ENCODE measurements at regions not wholly inside any gene's neighbourhood (a gene's known extent, or its start where the extent isn't known, plus 50 kb on each side); places are given as distances from the start of the nearest gene placed in this dataset.
"Not testable (repeated sequence)": the region's sequence is repeated elsewhere in the genome, so short reads cannot be mapped to it uniquely, and the experiment has no call there.

DNA sequence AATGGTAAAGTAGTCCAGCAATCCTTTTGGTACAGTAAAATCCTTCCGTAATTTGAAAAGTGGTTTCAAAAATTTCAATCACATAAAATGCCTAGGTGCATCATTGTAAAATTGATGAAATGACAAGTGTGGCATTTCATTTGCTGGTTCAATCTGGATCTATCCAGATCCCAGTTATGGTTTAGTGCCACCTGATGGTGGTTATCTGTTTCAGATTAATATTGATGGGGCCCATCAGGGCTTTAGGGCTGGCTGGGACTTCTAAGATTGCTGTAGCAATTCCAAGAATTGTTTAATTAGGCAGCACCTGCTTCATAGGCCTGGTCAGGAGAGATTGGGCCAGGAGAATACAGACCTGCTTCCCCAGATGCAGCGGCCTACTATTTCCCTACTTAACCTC lies 55.5 kb upstream of the PIK3C3 start:
- DNase-seq (ENCODE audit: low spot score), result no peak
- in situ Hi-C loops (cut with HindIII; ENCODE audit: low sequenced_read_pairs), result no loop called here

DNA sequence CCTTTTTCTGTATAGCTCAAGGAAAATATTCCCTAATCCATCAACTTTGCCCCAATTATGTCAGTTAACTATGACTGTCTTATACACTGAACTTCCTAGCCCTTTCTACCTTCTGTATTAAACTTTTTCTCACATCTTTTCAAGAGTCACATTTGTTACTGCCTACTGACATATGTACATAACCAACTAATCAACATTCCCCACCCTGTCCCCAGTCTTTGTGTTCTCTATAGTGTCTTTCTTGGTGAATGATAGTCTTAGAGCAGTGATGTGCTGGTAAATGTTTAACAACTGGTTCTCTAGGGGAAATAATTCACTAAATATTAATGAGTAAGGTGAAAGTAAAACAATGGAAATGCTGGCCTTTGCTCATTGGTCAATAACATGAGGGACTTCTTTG lies 61.6 kb upstream of the PIK3C3 start:
- no peak for DNase-seq (ENCODE audit: low spot score)
- in situ Hi-C loops (cut with HindIII; ENCODE audit: low sequenced_read_pairs), result no loop called here

DNA sequence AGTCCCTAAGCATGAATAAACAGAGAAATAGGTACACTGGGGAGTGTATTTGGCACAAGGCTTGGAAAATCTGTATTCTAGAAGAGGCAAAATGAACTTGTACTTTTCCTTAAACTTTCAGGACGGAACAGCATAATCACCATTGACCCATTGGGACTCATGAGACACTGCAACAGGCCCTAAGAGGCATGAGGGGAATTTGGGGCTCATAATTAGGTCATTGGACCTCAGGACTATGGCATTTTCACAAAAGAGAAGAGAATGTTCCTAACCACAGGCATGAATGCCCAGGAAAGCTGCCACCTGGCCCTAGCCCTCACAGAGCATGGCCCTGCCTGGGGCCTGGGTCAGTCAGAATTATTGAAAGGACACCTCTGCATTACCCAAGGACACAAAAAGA lies 67.9 kb upstream of the PIK3C3 start:
- in situ Hi-C loops (cut with HindIII; ENCODE audit: low sequenced_read_pairs), result no loop called here
- DNase-seq (ENCODE audit: low spot score), result no peak

DNA sequence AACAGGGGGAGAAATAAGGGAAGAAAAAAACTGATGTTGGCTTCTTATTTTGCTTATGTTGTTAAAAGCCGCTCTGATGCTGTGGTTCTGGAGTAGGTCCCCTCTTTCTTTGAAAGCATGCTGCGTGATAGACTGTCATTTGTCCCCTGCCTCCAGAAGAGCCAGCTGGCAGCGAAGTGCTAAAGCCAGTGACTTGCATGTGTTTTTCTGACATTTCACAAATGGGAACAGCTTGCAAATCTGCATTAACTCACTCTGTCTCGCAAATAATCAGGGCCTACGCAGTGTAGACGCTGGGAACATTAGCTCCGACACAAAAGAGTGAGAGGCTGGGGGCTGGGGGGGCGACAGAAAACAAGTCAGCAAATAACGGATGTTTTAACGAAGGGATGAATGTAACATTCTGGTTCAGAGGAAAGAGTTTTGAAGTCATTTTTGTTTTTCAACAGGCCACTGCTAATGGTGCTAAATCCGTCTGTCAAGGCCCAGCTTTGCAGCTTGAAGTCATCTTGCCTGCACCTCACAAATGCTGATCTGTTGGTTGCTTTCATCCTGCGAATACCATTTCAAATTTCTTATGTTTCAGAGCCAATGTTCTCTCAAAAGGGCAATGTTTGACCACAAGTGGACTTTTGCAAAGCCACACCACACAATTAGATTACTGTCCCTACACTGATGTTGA lies 68.8 kb upstream of the PIK3C3 start:
- in situ Hi-C loops (cut with HindIII; ENCODE audit: low sequenced_read_pairs), result no loop called here
- no peak for DNase-seq (ENCODE audit: low spot score)

DNA sequence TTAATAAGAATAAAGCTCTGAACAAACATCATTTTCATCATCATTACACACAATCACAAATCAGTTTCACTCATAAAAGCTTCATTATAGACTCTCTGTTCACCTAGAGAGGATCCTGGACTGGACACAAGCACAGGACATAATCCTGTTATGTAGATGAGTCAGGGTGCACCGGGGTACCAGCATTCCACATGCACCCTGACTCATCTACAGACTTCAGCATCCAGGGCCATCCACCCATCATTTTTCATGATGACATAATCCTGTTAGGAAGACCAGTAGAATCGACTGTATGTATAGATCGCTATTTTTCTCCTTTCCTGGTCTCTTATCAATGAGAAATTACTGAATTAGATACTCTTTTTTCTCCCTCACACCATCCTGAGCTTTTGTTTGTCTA lies 73.7 kb upstream of the PIK3C3 start:
- DNase-seq (ENCODE audit: low spot score), result no peak
- in situ Hi-C loops (cut with HindIII; ENCODE audit: low sequenced_read_pairs), result no loop called here

DNA sequence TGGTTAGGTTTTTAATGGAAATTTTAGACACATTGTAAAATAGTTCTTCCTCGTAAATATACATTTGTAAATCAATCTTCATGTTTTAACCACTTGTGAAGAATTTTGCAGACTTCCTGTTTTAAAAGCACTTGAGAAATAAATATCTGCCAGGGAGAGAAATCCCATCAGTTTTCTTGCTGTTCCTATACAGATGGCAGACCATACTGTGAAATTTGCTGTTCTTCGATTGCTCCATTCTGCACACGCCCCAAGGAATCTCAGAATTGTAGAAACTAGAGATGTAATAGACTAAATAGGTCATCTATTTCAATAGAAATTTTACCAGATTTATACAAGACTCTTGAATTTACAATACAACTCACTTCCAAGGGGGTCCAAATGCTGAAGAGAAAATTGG lies 75.8 kb upstream of the PIK3C3 start:
- in situ Hi-C loops (cut with HindIII; ENCODE audit: low sequenced_read_pairs), result no loop called here
- DNase-seq (ENCODE audit: low spot score), result no peak

DNA sequence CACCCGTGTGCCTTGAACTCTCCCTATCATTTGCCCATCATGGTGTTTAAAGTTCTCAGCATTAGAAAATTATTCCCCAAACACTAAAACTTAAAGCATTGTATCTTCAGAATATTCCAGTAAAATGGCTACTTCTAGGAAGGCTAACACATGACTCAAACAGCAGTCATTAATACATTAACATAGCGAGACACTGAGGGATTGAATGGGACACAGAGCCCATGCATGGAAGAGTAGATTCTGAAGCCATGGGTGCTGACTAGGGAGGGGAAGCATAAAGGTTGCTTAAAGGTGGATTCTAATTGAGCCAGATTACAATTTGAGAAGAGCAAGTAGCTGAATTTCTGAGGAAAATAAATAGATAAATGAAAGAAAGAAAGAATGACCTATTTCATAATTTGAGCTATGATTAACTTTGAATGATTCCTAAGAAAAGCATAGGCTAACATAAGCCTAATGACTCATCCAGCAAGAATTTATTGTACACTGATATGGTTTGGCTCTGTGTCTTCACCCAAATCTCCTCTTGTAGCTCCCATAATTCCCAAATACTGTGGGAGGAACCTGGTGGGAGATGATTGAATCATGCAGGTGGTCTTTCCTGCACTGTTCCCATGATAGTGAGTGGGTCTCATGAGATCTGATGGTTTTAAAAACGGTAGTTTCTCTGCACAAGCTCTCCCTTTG lies 79.8 kb upstream of the PIK3C3 start:
- in situ Hi-C loops (cut with HindIII; ENCODE audit: low sequenced_read_pairs), result no loop called here
- no peak for DNase-seq (ENCODE audit: low spot score)

DNA sequence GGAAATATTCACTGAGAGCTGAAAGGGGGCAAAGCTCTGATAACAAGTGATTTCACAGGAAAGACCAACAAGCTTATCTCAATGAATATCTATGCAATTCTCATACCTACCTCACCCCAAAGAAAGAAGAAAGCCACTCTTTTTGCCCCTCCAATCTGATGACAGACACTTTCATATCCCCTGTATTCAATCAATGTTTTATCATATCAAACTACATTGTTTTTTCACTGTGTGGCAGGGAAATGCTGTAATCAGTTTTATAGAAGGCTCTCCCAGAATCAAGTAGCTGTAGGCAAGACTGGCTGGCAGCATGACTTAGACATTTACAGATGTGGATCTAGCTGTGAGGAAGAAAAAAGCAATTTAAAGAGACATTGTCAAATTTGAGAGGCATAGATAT lies 81.3 kb upstream of the PIK3C3 start:
- no peak for DNase-seq (ENCODE audit: low spot score)
- in situ Hi-C loops (cut with HindIII; ENCODE audit: low sequenced_read_pairs), result no loop called here

DNA sequence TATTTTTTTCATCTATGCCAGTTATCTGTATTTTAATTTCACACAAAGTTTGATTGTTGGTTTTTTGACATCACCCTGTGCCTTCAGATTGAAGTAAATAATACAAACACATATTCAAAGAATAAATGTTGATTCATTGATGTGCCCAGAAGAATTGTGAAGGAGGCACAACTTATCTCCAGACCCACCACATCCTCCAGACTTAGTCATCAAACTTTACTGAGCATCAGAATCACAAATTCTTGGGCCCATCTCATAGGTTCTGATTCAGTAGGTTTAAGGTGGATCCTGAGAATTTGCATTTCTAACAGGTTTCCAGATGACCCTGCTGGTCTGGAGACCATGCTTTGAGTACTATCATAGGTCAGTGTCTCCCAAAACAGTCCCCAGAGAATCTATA lies 82.8 kb upstream of the PIK3C3 start:
- in situ Hi-C loops (cut with HindIII; ENCODE audit: low sequenced_read_pairs), result no loop called here
- no peak for DNase-seq (ENCODE audit: low spot score)

DNA sequence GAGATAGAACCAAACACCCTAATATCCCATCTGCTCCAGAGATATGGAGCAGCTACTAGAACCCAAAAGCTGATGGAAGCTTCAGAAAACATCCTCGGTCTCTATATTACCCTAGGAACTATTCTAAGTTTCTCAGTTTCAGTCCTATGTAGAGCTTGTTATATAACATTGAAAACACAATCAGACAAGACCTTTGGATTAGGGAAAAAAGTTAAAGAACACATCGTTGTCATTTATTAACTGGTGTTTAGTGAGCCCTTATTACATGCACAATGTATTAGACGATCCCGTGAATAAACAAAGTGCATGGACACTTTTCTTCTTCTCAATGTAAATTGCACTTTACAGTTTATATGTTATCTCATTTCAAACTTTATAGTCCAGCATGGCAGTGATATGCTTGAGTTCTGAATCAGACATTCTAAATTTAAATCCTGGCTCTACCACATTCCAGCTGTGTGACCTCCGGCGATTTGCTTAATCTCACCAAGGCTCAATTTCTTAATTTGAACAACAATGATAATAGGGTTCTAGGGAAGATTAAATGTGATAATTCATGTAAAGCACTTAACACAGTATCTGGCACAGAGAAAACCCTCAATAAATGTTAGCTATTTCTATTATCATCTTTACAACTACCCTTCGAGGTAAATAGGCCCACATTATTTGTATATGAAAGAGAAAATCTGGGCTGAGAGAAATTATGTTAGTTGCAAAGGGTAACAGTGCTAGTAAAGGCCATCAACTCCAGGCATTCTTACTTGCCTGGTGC lies 83.6 kb upstream of the PIK3C3 start:
- no peak for DNase-seq (ENCODE audit: low spot score)
- in situ Hi-C loops (cut with HindIII; ENCODE audit: low sequenced_read_pairs), result no loop called here

DNA sequence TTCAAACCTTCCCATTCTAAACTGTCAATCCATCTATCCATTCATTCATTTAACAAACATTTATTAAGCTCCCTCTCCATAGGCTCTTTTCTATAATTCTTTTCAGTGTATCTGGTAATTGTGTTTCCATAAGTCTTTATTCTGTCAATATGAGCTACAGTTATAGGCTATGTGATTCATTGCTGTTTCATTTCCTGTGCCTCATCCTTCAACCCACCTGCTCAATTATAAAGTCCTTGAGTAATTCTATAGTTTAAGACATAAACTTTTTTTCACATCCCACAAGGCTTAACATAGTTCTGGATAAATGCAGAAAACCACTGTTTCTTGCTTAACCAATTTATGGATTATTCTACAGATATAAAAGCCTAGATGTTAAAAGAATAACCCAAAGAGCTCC lies 84.2 kb upstream of the PIK3C3 start:
- no peak for DNase-seq (ENCODE audit: low spot score)
- in situ Hi-C loops (cut with HindIII; ENCODE audit: low sequenced_read_pairs), result no loop called here

DNA sequence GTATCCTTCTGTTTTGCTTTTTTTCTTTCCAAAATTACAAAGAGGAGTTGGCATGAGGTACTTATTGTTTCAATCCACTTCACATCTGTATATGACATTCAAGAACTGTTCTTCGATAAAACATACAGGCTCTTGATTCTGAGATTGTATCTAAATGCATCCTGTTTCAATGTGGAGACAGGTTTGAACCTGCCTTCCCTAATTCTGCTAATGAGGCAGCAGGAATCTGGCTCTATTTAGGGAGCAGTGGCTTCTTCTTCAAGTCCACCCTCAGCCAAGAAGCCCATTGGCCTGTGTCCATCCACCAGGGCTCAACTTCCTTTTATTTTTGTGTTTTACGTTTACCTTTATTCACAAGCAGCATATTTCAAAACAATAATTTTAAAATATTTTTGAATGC lies 84.8 kb upstream of the PIK3C3 start:
- DNase-seq (ENCODE audit: low spot score), result no peak
- in situ Hi-C loops (cut with HindIII; ENCODE audit: low sequenced_read_pairs), result no loop called here

DNA sequence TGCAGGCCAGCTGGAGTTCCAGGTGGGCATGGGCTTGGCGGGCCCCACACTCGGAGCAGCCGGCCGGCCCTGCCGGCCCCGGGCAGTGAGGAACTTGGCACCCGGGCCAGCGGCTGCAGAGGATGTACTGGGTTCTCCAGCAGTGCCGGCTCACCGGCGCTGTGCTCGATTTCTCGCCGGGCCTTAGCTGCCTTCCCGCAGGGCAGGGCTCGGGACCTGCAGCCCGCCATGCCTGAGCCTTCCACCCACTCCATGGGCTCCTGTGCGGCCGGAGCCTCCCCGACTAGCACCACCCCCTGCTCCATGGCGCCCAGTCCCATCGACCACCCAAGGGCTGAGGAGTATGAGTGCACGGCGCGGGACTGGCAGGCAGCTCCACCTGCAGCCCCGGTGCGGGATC lies 89.2 kb upstream of the PIK3C3 start:
- DNase-seq (ENCODE audit: low spot score); in situ Hi-C loops (cut with HindIII; ENCODE audit: low sequenced_read_pairs): not testable (repeated sequence)

DNA sequence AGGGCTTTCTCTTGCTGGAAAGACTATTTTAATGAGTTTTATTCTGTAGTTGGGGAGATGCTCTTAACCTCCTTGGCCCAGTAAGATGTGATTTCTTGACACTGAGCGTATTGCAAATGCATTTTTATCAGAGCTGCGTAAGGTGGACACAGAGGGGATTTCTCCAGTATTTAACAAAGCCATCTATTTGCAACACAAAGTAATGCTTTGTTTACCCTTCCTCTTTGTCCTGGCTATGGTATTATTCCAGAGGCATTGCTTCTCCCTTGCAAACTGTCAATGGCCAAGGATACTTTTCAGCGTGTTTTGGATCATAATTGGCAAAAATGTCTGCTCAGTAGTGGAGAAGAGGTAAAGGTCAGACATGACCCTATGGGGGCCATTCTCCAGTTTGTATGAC lies 90.8 kb upstream of the PIK3C3 start:
- no peak for DNase-seq (ENCODE audit: low spot score)
- in situ Hi-C loops (cut with HindIII; ENCODE audit: low sequenced_read_pairs), result no loop called here

DNA sequence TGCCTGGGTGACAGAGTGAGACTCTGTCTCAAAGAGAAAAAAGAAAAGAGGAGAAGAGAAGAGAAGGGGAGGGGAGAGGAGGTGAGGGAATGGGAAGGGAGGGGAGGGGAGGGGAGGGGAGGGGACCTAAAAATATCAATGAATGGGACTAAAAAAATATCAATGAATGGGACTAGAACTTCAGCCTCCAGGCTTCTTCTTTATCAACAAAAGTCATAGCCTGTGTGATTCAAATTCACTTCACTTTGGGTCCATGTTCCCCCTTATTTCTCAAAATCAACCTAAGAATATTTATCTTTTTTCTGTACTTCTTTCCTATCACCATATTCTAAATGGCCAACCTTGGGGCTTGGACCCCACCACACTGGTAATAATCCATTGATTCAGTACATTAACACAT lies 92.1 kb upstream of the PIK3C3 start:
- no peak for DNase-seq (ENCODE audit: low spot score)

DNA sequence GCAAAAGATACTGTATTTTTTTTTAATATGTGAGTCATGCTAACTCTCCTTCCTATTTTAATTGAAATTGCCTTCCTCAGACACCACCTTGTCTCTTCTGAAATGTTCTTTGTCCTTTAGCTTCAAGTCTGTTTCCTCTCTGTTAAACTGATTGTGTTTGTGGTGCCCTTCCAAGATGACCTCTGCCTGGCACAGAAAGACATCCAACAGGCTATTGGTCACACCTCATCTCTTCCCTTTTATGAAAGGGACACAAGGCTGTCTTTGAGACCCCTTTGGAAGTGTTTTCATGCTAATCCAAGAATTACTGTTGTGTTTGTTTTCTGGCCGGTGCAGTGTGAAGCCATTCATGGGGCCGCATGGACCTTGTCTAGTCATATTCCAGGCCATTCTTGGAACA lies 94.0 kb upstream of the PIK3C3 start:
- in situ Hi-C loops (cut with HindIII; ENCODE audit: low sequenced_read_pairs), result no loop called here

More for the DNA sequence above, 92.1 kb upstream of the PIK3C3 start:
- in situ Hi-C loops (cut with HindIII; ENCODE audit: low sequenced_read_pairs), result no loop called here

DNA sequence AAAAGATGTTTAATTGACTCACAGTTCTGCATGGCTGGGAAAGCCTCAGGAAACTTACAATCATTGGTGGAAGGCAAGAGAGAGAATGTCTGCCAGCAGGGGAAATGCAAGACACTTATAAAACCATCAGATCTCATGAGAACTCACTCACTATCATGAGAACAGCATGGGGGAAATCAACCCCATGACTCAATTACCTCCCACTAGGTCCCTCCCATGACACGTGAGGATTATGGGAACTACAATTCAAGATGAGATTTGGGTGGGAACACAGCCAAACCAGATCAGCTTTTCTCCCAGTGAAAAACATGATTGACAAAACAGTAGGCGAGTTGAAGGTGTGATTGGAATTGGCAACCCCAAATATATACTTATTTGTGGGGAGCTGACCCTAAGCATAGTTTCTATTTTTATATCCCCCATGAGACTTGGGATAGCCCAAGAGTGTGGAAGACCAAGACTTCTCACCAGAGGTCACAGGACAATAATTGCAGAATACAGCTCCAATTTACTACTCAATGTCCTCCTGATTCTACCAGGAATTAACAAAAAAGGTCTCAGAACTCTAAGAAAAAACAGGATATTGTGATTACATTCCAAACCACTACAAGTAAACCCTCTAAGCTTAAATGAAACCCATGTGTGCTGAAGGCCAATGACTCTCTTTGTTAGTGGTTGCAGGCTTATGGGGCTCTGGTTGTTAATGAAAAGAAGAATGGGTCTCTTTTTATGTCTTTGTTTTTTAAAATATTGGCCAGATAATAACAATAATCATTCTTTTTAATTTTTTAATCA lies 96.1 kb upstream of the PIK3C3 start:
- DNase-seq (ENCODE audit: low spot score), result no peak
- in situ Hi-C loops (cut with HindIII; ENCODE audit: low sequenced_read_pairs), result no loop called here

More for the DNA sequence above, 94.0 kb upstream of the PIK3C3 start:
- DNase-seq (ENCODE audit: low spot score), result no peak

DNA sequence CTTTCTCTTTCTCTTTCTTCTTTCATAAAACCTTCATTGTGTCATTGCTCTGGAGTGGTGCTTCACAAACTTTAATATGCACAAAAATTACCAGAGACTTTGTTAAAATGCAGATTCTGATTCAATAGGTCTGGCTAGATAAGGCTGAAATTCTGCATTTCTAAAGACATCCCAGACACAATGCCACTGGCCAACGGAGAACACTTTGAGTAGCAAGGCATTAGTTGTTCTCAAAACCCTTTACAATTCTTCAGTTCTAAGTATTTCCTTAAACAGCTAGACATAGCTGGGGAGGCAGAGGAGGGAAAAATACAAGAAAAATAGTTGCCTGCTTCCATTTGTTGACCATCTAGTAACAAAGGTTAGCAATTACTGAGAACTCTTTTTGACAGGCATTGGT lies 101.8 kb upstream of the PIK3C3 start:
- in situ Hi-C loops (cut with HindIII; ENCODE audit: low sequenced_read_pairs), result no loop called here
- no peak for DNase-seq (ENCODE audit: low spot score)

DNA sequence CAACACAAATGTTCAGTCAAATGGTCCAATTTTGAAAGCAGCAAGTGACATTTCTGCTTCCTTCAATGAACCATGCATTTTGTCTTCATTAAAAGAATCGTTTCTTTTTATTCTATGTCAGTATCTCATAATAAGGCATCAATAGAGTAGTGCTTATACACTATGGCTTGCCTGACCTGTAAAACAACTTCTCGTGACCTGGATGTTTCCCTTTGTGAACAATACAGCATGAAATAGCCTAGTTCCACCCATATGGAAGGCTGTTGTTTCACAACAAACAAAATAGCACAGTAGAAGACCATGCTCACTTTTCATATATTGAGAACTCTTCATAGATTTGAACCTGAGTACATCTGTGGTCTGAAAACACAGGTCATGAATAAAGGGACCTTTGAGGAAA lies 104.3 kb upstream of the PIK3C3 start:
- DNase-seq (ENCODE audit: low spot score), result no peak
- in situ Hi-C loops (cut with HindIII; ENCODE audit: low sequenced_read_pairs), result no loop called here

DNA sequence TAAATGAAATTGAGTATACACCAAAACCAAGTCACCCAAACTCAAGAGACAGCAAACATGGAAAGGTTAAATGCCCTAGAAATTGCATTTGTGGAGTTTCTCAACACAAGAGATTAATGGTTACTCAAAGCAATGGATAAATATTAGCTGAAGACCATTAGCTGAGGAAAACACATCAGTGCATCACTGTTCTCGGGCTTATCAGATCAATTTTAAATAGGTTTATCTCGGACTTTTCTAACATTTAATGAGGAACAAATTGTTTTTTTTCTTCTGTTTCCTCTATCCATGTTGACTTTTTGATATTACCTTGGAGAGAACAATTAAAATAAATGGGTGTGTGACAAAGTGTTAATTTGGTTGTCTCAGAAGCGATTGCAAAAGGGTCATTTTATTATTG lies 105.4 kb upstream of the PIK3C3 start:
- in situ Hi-C loops (cut with HindIII; ENCODE audit: low sequenced_read_pairs), result no loop called here
- DNase-seq (ENCODE audit: low spot score), result no peak

Data from G401 (cell line).